H1 (cell line): ENCODE measurements at regions not wholly inside any gene's neighbourhood (a gene's known extent, or its start where the extent isn't known, plus 50 kb on each side); places are given as distances from the start of the nearest gene placed in this dataset.

Experiments
- CTCF ChIA-PET: fragments of 300-600 bp; sonication (Branson Sonifier 250); formaldehyde crosslinking; loops from one replicate; lab custom pipeline; 2021; ENCODE audit not compliant: partially characterized antibody; lab: Charles Lee
- POLR2A ChIA-PET: fragments of 300-600 bp; sonication (Branson Sonifier 250); formaldehyde crosslinking; loops from one replicate; lab custom pipeline; 2021; ENCODE audit warnings: inconsistent platforms; ENCODE audit not compliant: partially characterized antibody; lab: Charles Lee
- DNase-seq, 2 experiments: peaks; one replicate each; pipeline versions ENCODE4 v3.0.0 to v3.0.0-alpha.2; 2010 to 2022; ENCODE audit warnings: low spot score in 2 of 2, low read depth in 1 of 2, mixed read lengths in 1 of 2
- FAIRE-seq: peaks from 2 replicates; lab custom pipeline; 2011; peaks lifted over from hg19 to GRCh38; lab: Jason Lieb, UNC
- H2AFZ ChIP-seq: 2 replicates; pipeline ENCODE4 v1.8.1; 2012; ENCODE audit warnings: low read length, inconsistent platforms
- H2AK5ac ChIP-seq: 2 replicates; pipeline ENCODE4 v1.6.1; 2013; ENCODE audit warnings: low read depth, low read length
- H2BK120ac ChIP-seq: replicated peaks from 2 replicates; pipeline ENCODE3; 2013; ENCODE audit warnings: low read depth, low read length, inconsistent platforms
- H2BK12ac ChIP-seq: 2 replicates; pipeline ENCODE4 v1.6.1; 2013; ENCODE audit warnings: low read depth, low read length
- H2BK15ac ChIP-seq: 2 replicates; pipeline ENCODE4 v1.6.1; 2013; ENCODE audit warnings: low read length
- H2BK20ac ChIP-seq: 2 replicates; pipeline ENCODE4 v1.6.1; 2013; ENCODE audit warnings: low read length
- H2BK5ac ChIP-seq: 2 replicates; pipeline ENCODE4 v1.6.1; 2013; ENCODE audit warnings: low read depth, low read length
- H3K14ac ChIP-seq: 2 replicates; pipeline ENCODE4 v1.6.1; 2013; ENCODE audit warnings: inconsistent platforms; ENCODE audit not compliant: insufficient read length
- H3K18ac ChIP-seq: 2 replicates; pipeline ENCODE4 v1.6.1; 2013; ENCODE audit warnings: low read length; ENCODE audit errors: extremely low read depth
- H3K23ac ChIP-seq: 2 replicates; pipeline ENCODE4 v1.6.1; 2013; ENCODE audit warnings: inconsistent platforms; ENCODE audit not compliant: insufficient read length
- H3K23me2 ChIP-seq: 2 replicates; pipeline ENCODE4 v1.6.1; 2013; ENCODE audit warnings: low read depth, low read length
- H3K27ac ChIP-seq: 2 replicates; pipeline ENCODE4 v1.6.1; 2011; ENCODE audit warnings: low read depth, low read length, inconsistent platforms
- H3K27me3 ChIP-seq, 4 experiments: replicated peaks in 1 of 4; 1 replicate in 1 of 4; 2 replicates in 3 of 4; pipeline versions ENCODE4 v1.6.1 to v1.8.1; 2011 to 2013; ENCODE audit warnings: low read length in 3 of 4, mild to moderate bottlenecking in 3 of 4, inconsistent platforms in 2 of 4, mixed read lengths in 2 of 4, moderate library complexity in 1 of 4; ENCODE audit not compliant: control insufficient read depth in 3 of 4, insufficient read depth in 3 of 4; ENCODE audit errors: extremely low read depth in 1 of 4
- H3K36me3 ChIP-seq, 4 experiments: 2 replicates each; pipeline versions ENCODE4 v1.6.1 to v1.8.1; 2011 to 2013; ENCODE audit warnings: mild to moderate bottlenecking in 4 of 4, low read length in 3 of 4, moderate library complexity in 2 of 4, control low read depth in 1 of 4, inconsistent platforms in 1 of 4; ENCODE audit not compliant: insufficient read depth in 4 of 4, control insufficient read depth in 2 of 4
- H3K4ac ChIP-seq: replicated peaks from 2 replicates; pipeline ENCODE3; 2013; ENCODE audit warnings: low read length, low read depth, mixed read lengths, inconsistent platforms; ENCODE audit not compliant: insufficient read length
- H3K4me1 ChIP-seq, 4 experiments: replicated peaks in 1 of 4; 1 replicate in 1 of 4; 2 replicates in 3 of 4; pipeline versions ENCODE4 v1.6.1 to v1.8.1; 2011 to 2013; ENCODE audit warnings: low read length in 3 of 4, inconsistent platforms in 2 of 4, mixed read lengths in 1 of 4; ENCODE audit not compliant: insufficient read depth in 4 of 4, control insufficient read depth in 3 of 4
- H3K4me2 ChIP-seq, 2 experiments: 2 replicates each; pipeline versions ENCODE4 v1.6.1 to v1.8.1; 2011 to 2013; ENCODE audit warnings: low read depth in 2 of 2, low read length in 2 of 2, control low read depth in 1 of 2, inconsistent platforms in 1 of 2, mild to moderate bottlenecking in 1 of 2; ENCODE audit not compliant: insufficient read depth in 1 of 2
- H3K4me3 ChIP-seq, 4 experiments: fragments of 200-600, 300-600 bp in 1 of 4; sonication (generic), shearing (Covaris generic), sonication (Bioruptor Twin) in 1 of 4; 2 replicates each; pipeline versions ENCODE4 v1.5.1 to v1.8.1; 2011 to 2016; ENCODE audit warnings: low read length in 4 of 4, low read depth in 3 of 4, control low read depth in 2 of 4, inconsistent platforms in 2 of 4, mild to moderate bottlenecking in 2 of 4, mixed read lengths in 1 of 4, moderate library complexity in 1 of 4; ENCODE audit not compliant: insufficient read depth in 2 of 4; ENCODE audit errors: extremely low read depth in 1 of 4
- H3K56ac ChIP-seq: replicated peaks from 2 replicates; pipeline ENCODE3; 2013; ENCODE audit warnings: low read depth, mild to moderate bottlenecking, mixed read lengths, low read length, inconsistent platforms; ENCODE audit not compliant: insufficient read length
- H3K79me1 ChIP-seq: 2 replicates; pipeline ENCODE4 v1.6.1; 2013; ENCODE audit warnings: low read depth, low read length, control low read depth
- H3K79me2 ChIP-seq, 2 experiments: 2 replicates each; pipeline versions ENCODE4 v1.6.1 to v1.8.1; 2012 to 2013; ENCODE audit warnings: low read length in 2 of 2, mild to moderate bottlenecking in 2 of 2, inconsistent platforms in 1 of 2; ENCODE audit not compliant: insufficient read depth in 2 of 2, control insufficient read depth in 1 of 2
- H3K9ac ChIP-seq, 4 experiments: replicated peaks in 1 of 4; 1 replicate in 1 of 4; 2 replicates in 3 of 4; pipeline versions ENCODE4 v1.6.1 to v1.8.1; 2011 to 2013; ENCODE audit warnings: low read depth in 3 of 4, low read length in 3 of 4, control low read depth in 2 of 4, mild to moderate bottlenecking in 2 of 4, moderate library complexity in 2 of 4, inconsistent platforms in 1 of 4; ENCODE audit errors: extremely low read depth in 1 of 4
- H3K9me3 ChIP-seq, 2 experiments: 2 replicates each; pipeline versions ENCODE4 v1.6.1 to v1.8.1; 2012 to 2013; ENCODE audit warnings: mild to moderate bottlenecking in 2 of 2, moderate library complexity in 2 of 2, control low read depth in 1 of 2, inconsistent platforms in 1 of 2, low read depth in 1 of 2, low read length in 1 of 2, mixed read lengths in 1 of 2; ENCODE audit not compliant: insufficient read depth in 2 of 2
- H4K20me1 ChIP-seq, 2 experiments: replicated peaks in 1 of 2; 2 replicates each; pipeline versions ENCODE3 to v1.8.1; 2011 to 2013; ENCODE audit warnings: inconsistent platforms in 2 of 2, low read length in 2 of 2, mild to moderate bottlenecking in 1 of 2; ENCODE audit not compliant: insufficient read depth in 2 of 2, control insufficient read depth in 1 of 2
- H4K5ac ChIP-seq: 2 replicates; pipeline ENCODE4 v1.6.1; 2013; ENCODE audit warnings: low read length, low read depth, mixed read lengths, inconsistent platforms; ENCODE audit not compliant: insufficient read length
- H4K8ac ChIP-seq: 2 replicates; pipeline ENCODE4 v1.8.0; 2013; ENCODE audit warnings: mild to moderate bottlenecking, moderate library complexity, low read length, inconsistent platforms; ENCODE audit not compliant: insufficient read depth; ENCODE audit errors: extremely low read depth
- H4K91ac ChIP-seq: replicated peaks from 2 replicates; pipeline ENCODE3; 2013; ENCODE audit warnings: low read length, mixed read lengths, inconsistent platforms; ENCODE audit not compliant: insufficient read length
- BACH1 ChIP-seq: IDR thresholded peaks from 2 replicates; pipeline ENCODE4 v1.6.1; 2012; ENCODE audit warnings: low read length, improper control_type of control experiment
- KDM1A ChIP-seq: fragments of 200-600, 300-600 bp; sonication (generic); IDR thresholded peaks from 2 replicates; pipeline ENCODE4 v1.7.1; 2016; ENCODE audit warnings: mild to moderate bottlenecking, low read length, borderline replicate concordance
- MAX ChIP-seq: IDR thresholded peaks from 2 replicates; pipeline ENCODE4 v1.6.1; 2012; ENCODE audit warnings: inconsistent platforms
- TAF1 ChIP-seq: IDR thresholded peaks from 2 replicates; pipeline ENCODE4 v1.6.1; 2011; ENCODE audit warnings: mild to moderate bottlenecking, low read depth, low read length
- TAF7 ChIP-seq: optimal IDR thresholded peaks from 2 replicates; pipeline ENCODE3; 2011; ENCODE audit warnings: low read depth, mild to moderate bottlenecking, inconsistent platforms, low read length, moderate library complexity, borderline replicate concordance
- ZNF274 ChIP-seq: IDR thresholded peaks from 2 replicates; pipeline ENCODE4 v1.7.0; 2012; ENCODE audit warnings: low read length, borderline replicate concordance; ENCODE audit errors: extremely low read depth
- WGBS, 2 experiments: shearing (Covaris generic) in 1 of 2; methylation state at CpG; one replicate each; pipeline versions ENCODE4 v1.1.6 to v1.1.7; 2013 to 2015; ENCODE audit warnings: low lambda C conversion rate in 2 of 2, mixed read lengths in 2 of 2, inconsistent platforms in 1 of 2, low coverage in 1 of 2, missing lambda C conversion rate in 1 of 2; ENCODE audit not compliant: insufficient replicate concordance in 2 of 2, insufficient coverage in 1 of 2, insufficient read length in 1 of 2; ENCODE audit errors: extremely low coverage in 1 of 2, missing lambda C conversion rate in 1 of 2; 5-methylcytosine and 5-hydroxymethylcytosine counted together

- Histone ChIP-seq H3K36me3 (peaks cover 0 to 3% (median 0%) of the 10 kb centered on the region in 4 experiments; a peak in 1 of 8 replicates), H3K4ac (no peak overlapping the region), H2BK5ac (no peak overlapping the region), H3K23me2 (no peaks in the 10 kb centered on the region), H4K8ac (no peak overlapping the region), H4K20me1 (no peaks in the 10 kb centered on the region), H3K9ac (no peak overlapping the region), H2AFZ (no peak overlapping the region), H2BK12ac (no peak overlapping the region), H3K79me1 (no peaks in the 10 kb centered on the region), H3K27ac (no peak overlapping the region), H3K4me1 (no peaks in the 10 kb centered on the region), H2BK120ac (no peak overlapping the region), H4K91ac (no peak overlapping the region), H3K14ac (no peak overlapping the region), H2BK20ac (no peak overlapping the region), H4K5ac (no peak overlapping the region), H3K23ac (no peak overlapping the region), H3K79me2 (no peaks in the 10 kb centered on the region), H3K27me3 (no peaks in the 10 kb centered on the region), H2BK15ac (no peak overlapping the region), H3K4me2 (no peak overlapping the region), H3K9me3 (peaks cover 0 to 7% of the 10 kb centered on the region in 2 experiments; a peak in 1 of 4 replicates), H3K4me3 (no peak overlapping the region), H3K18ac (no peak overlapping the region), H3K56ac (no peak overlapping the region), H2AK5ac (no peak overlapping the region)
- 94% methylated on average over 20 of the region's 30 CpGs; no CpG with 5 or more reads in 1 of the 2 experiments for WGBS, 2 experiments
- DNase-seq (no peak), FAIRE-seq (no peak)
- ChIA-PET CTCF (no interaction called here), POLR2A (no interaction called here)
- TF ChIP-seq TAF7 (no peak), MAX (no peak), ZNF274 (no peak), BACH1 (no peak), TAF1 (no peak), KDM1A (no peak)
These were observed 55.2 kb upstream of the RND3 start for GRCh38 chr2:150542692-150543091.
